HFFc6 (cell line): ENCODE measurements at regions not wholly inside any gene's neighbourhood (a gene's known extent, or its start where the extent isn't known, plus 50 kb on each side); places are given as distances from the start of the nearest gene placed in this dataset.
"Not testable (repeated sequence)": the region's sequence is repeated elsewhere in the genome, so short reads cannot be mapped to it uniquely, and the experiment has no call there.

ENCODE experiments used
- DNase-seq: peaks from one replicate; pipeline ENCODE4 v3.0.0-alpha.2; 2018
- H3K27ac Mint-ChIP-seq: 2 replicates; pipeline ENCODE4 v1.8.0; 2020; ENCODE audit warnings: mild to moderate bottlenecking, mixed read lengths
- H3K27me3 Mint-ChIP-seq: 2 replicates; pipeline ENCODE4 v1.8.0; 2021; ENCODE audit warnings: mild to moderate bottlenecking, moderate library complexity, mixed read lengths; ENCODE audit not compliant: insufficient read depth
- H3K36me3 Mint-ChIP-seq: 2 replicates; pipeline ENCODE4 v1.8.0; 2021; ENCODE audit warnings: low read depth, mixed read lengths
- H3K4me1 Mint-ChIP-seq: 2 replicates; pipeline ENCODE4 v1.8.0; 2020; ENCODE audit warnings: low read depth, mixed read lengths
- H3K4me3 Mint-ChIP-seq: 2 replicates; pipeline ENCODE4 v1.8.0; 2020; ENCODE audit warnings: mild to moderate bottlenecking, moderate library complexity, mixed read lengths
- H3K9me3 Mint-ChIP-seq: 2 replicates; pipeline ENCODE4 v1.8.0; 2020; ENCODE audit warnings: mild to moderate bottlenecking, mixed read lengths
- CTCF ChIP-seq: fragments of 200-600 bp; sonication (generic); IDR thresholded peaks from 2 replicates; pipeline ENCODE4 v1.5.0; 2021; ENCODE audit warnings: antibody characterized with exemption, mild to moderate bottlenecking

GRCh38 chr6:78379982-78380381 is 487.4 kb upstream of the IRAK1BP1 start:
- Mint-ChIP-seq H3K9me3 (peaks cover 10% of the 10 kb centered on the region), H3K4me1 (no peaks in the 10 kb centered on the region), H3K4me3 (no peak overlapping the region), H3K36me3 (no peaks in the 10 kb centered on the region), H3K27me3 (no peaks in the 10 kb centered on the region), H3K27ac (no peak overlapping the region)
- DNase-seq = no peak
- no peak for TF ChIP-seq CTCF

GRCh38 chr6:78380541-78380940 is 486.8 kb upstream of the IRAK1BP1 start:
- Mint-ChIP-seq H3K36me3 (no peaks in the 10 kb centered on the region), H3K4me1 (no peaks in the 10 kb centered on the region), H3K27ac (no peak overlapping the region), H3K9me3 (peaks cover 8% of the 10 kb centered on the region), H3K27me3 (no peaks in the 10 kb centered on the region), H3K4me3 (no peak overlapping the region)
- no peak for DNase-seq
- no peak for TF ChIP-seq CTCF

GRCh38 chr6:78383968-78384367 is 483.4 kb upstream of the IRAK1BP1 start:
- no peak overlapping the region for H3K27ac Mint-ChIP-seq
- H3K4me1 Mint-ChIP-seq = no peaks in the 10 kb centered on the region

GRCh38 chr6:78386854-78387253 is 480.5 kb upstream of the IRAK1BP1 start:
- not testable (repeated sequence) for DNase-seq, H3K36me3 Mint-ChIP-seq, H3K4me1 Mint-ChIP-seq, H3K27me3 Mint-ChIP-seq, H3K27ac Mint-ChIP-seq, H3K4me3 Mint-ChIP-seq
- peaks cover 46% of the 10 kb centered on the region for H3K9me3 Mint-ChIP-seq

More at GRCh38 chr6:78383968-78384367, 483.4 kb upstream of the IRAK1BP1 start:
- no peak for TF ChIP-seq CTCF
- no peak overlapping the region for H3K4me3 Mint-ChIP-seq
- no peaks in the 10 kb centered on the region; the same call in 1 of the 2 replicates for H3K27me3 Mint-ChIP-seq
- H3K36me3 Mint-ChIP-seq = peaks cover 8% of the 10 kb centered on the region; the same call in 1 of the 2 replicates
- DNase-seq = no peak
- H3K9me3 Mint-ChIP-seq = peaks cover 30% of the 10 kb centered on the region

- Mint-ChIP-seq H3K36me3 (peaks cover 8% of the 10 kb centered on the region; the same call in 1 of the 2 replicates), H3K4me1 (no peaks in the 10 kb centered on the region), H3K27me3 (no peaks in the 10 kb centered on the region; the same call in 1 of the 2 replicates), H3K27ac (no peak overlapping the region), H3K4me3 (no peak overlapping the region), H3K9me3 (peaks cover 46% of the 10 kb centered on the region)
- TF ChIP-seq CTCF = no peak
- no peak for DNase-seq
These were observed 477.3 kb upstream of the IRAK1BP1 start for GRCh38 chr6:78390066-78390465.

GRCh38 chr6:78397499-78397898 is 469.9 kb upstream of the IRAK1BP1 start:
- DNase-seq = no peak
- TF ChIP-seq CTCF = no peak
- H3K4me1 Mint-ChIP-seq = no peaks in the 10 kb centered on the region
- H3K9me3 Mint-ChIP-seq = no peaks in the 10 kb centered on the region; the same call in 1 of the 2 replicates
- no peaks in the 10 kb centered on the region for H3K36me3 Mint-ChIP-seq
- no peak overlapping the region for H3K27ac Mint-ChIP-seq
- no peaks in the 10 kb centered on the region for H3K27me3 Mint-ChIP-seq
- H3K4me3 Mint-ChIP-seq = no peak overlapping the region
